Stimulated activated naive B cell treated with anti-CD40 and anti-IgM and Interleukin-4, amounts not matched to agents 10 μg/mL and 1 μg/mL and 100 μg/mL, for 72 hours (primary cell): ENCODE measurements at regions not wholly inside any gene's neighbourhood (a gene's known extent, or its start where the extent isn't known, plus 50 kb on each side); places are given as distances from the start of the nearest gene placed in this dataset.

Experiments used
- ATAC-seq, 2 donors: fragments of 150-1000 bp; cut with Tn5 transposase; replicated peaks; 2 replicates each; pipeline ENCODE4 v1.10.0; 2021; ENCODE audit warnings: moderate library complexity in 1 of 2
- DNase-seq: peaks from one replicate; pipeline ENCODE4 v3.0.0; 2021
- H3K27ac Mint-ChIP-seq: one replicate; pipeline ENCODE4 v1.8.0; 2022; ENCODE audit warnings: mild to moderate bottlenecking, mixed read lengths
- H3K27me3 Mint-ChIP-seq, 2 donors: one replicate each; pipeline ENCODE4 v1.8.0; 2022; ENCODE audit warnings: mixed read lengths in 2 of 2
- H3K36me3 Mint-ChIP-seq, 2 donors: one replicate each; pipeline ENCODE4 v1.8.0; 2022; ENCODE audit warnings: mixed read lengths in 2 of 2, mild to moderate bottlenecking in 1 of 2
- H3K4me1 Mint-ChIP-seq, 2 donors: one replicate each; pipeline ENCODE4 v1.8.0; 2022; ENCODE audit warnings: mixed read lengths in 2 of 2, mild to moderate bottlenecking in 1 of 2
- H3K4me3 Mint-ChIP-seq, 2 donors: one replicate each; pipeline ENCODE4 v1.8.0; 2022; ENCODE audit warnings: mild to moderate bottlenecking in 2 of 2, mixed read lengths in 2 of 2, moderate library complexity in 1 of 2
- H3K9me3 Mint-ChIP-seq, 2 donors: one replicate each; pipeline ENCODE4 v1.8.0; 2022; ENCODE audit warnings: mixed read lengths in 2 of 2, mild to moderate bottlenecking in 1 of 2

GRCh38 chr11:131033151-131033651 is 116.9 kb upstream of the SNX19 start:
- Mint-ChIP-seq H3K9me3 (peaks cover 2 to 8% of the 10 kb centered on the region in 2 donors), H3K27ac (no peak overlapping the region), H3K36me3 (no peaks in the 10 kb centered on the region), H3K27me3 (no peaks in the 10 kb centered on the region), H3K4me1 (no peaks in the 10 kb centered on the region), H3K4me3 (no peak overlapping the region)
- no peak for DNase-seq
- no peak for ATAC-seq

GRCh38 chr11:131036514-131036913 is 120.2 kb upstream of the SNX19 start:
- DNase-seq (no peak), ATAC-seq (no peak)
- Mint-ChIP-seq H3K9me3 (peaks cover 4 to 8% of the 10 kb centered on the region in 2 donors), H3K27me3 (peaks cover 4 to 15% of the 10 kb centered on the region in 2 donors), H3K27ac (no peak overlapping the region), H3K36me3 (no peaks in the 10 kb centered on the region), H3K4me1 (no peaks in the 10 kb centered on the region), H3K4me3 (no peak overlapping the region)

- H3K4me1 Mint-ChIP-seq, result no peaks in the 10 kb centered on the region
- DNase-seq (no peak), ATAC-seq (no peak)
Measured at GRCh38 chr11:131037873-131038272, 121.6 kb upstream of the SNX19 start.

GRCh38 chr11:131038597-131038996 is 122.3 kb upstream of the SNX19 start:
- DNase-seq, result no peak
- peak in 1 of 2 donors; percentile 38 for ATAC-seq
- Mint-ChIP-seq H3K36me3 (no peaks in the 10 kb centered on the region), H3K9me3 (peaks cover 4% of the 10 kb centered on the region in 2 donors), H3K27ac (no peak overlapping the region), H3K27me3 (peaks cover 4 to 15% of the 10 kb centered on the region in 2 donors), H3K4me1 (no peaks in the 10 kb centered on the region), H3K4me3 (no peak overlapping the region)

More at GRCh38 chr11:131037873-131038272, 121.6 kb upstream of the SNX19 start:
- Mint-ChIP-seq H3K4me3 (no peak overlapping the region), H3K27ac (no peak overlapping the region), H3K9me3 (peaks cover 4 to 8% of the 10 kb centered on the region in 2 donors), H3K36me3 (no peaks in the 10 kb centered on the region), H3K27me3 (peaks cover 4 to 15% of the 10 kb centered on the region in 2 donors)

GRCh38 chr11:131041331-131042040 is 125.2 kb upstream of the SNX19 start:
- no peaks in the 10 kb centered on the region for H3K4me1 Mint-ChIP-seq
- ATAC-seq (no peak), DNase-seq (no peak)
- no peak overlapping the region for H3K27ac Mint-ChIP-seq
- peaks cover 0 to 2% of the 10 kb centered on the region in 2 donors for H3K9me3 Mint-ChIP-seq
- peaks cover 4 to 15% of the 10 kb centered on the region in 2 donors for H3K27me3 Mint-ChIP-seq
- H3K4me3 Mint-ChIP-seq, result no peak overlapping the region
- no peaks in the 10 kb centered on the region for H3K36me3 Mint-ChIP-seq

GRCh38 chr11:131042041-131042390 is 125.7 kb upstream of the SNX19 start:
- Mint-ChIP-seq H3K4me1 (no peaks in the 10 kb centered on the region), H3K36me3 (no peaks in the 10 kb centered on the region), H3K27ac (no peak overlapping the region), H3K9me3 (peaks cover 3 to 5% of the 10 kb centered on the region in 2 donors), H3K4me3 (no peak overlapping the region), H3K27me3 (peaks cover 4 to 15% of the 10 kb centered on the region in 2 donors)
- ATAC-seq, result no peak
- no peak for DNase-seq

GRCh38 chr11:131043251-131043650 is 127.0 kb upstream of the SNX19 start:
- Mint-ChIP-seq H3K36me3 (no peaks in the 10 kb centered on the region), H3K27me3 (peaks cover 4 to 14% of the 10 kb centered on the region in 2 donors), H3K9me3 (peaks cover 3 to 5% of the 10 kb centered on the region in 2 donors), H3K27ac (no peak overlapping the region), H3K4me1 (no peaks in the 10 kb centered on the region), H3K4me3 (no peak overlapping the region)
- ATAC-seq (no peak), DNase-seq (no peak)

- H3K36me3 Mint-ChIP-seq, result no peaks in the 10 kb centered on the region
- DNase-seq (no peak), ATAC-seq (no peak)
- H3K9me3 Mint-ChIP-seq, result peaks cover 3% of the 10 kb centered on the region in 2 donors
- H3K27ac Mint-ChIP-seq, result no peak overlapping the region
- H3K4me1 Mint-ChIP-seq, result no peaks in the 10 kb centered on the region
- H3K27me3 Mint-ChIP-seq, result peaks cover 0 to 5% of the 10 kb centered on the region in 2 donors
- no peak overlapping the region for H3K4me3 Mint-ChIP-seq
Measured at GRCh38 chr11:131044851-131045250, 128.6 kb upstream of the SNX19 start.

- H3K27ac Mint-ChIP-seq, result no peak overlapping the region
- no peak for DNase-seq
- H3K9me3 Mint-ChIP-seq, result no peaks in the 10 kb centered on the region
- no peaks in the 10 kb centered on the region for H3K27me3 Mint-ChIP-seq
- no peak for ATAC-seq
- H3K4me3 Mint-ChIP-seq, result no peak overlapping the region
- H3K36me3 Mint-ChIP-seq, result no peaks in the 10 kb centered on the region
- H3K4me1 Mint-ChIP-seq, result no peaks in the 10 kb centered on the region
Measured at GRCh38 chr11:131052367-131052766, 136.1 kb upstream of the SNX19 start.

- Mint-ChIP-seq H3K9me3 (peaks cover 0 to 1% of the 10 kb centered on the region in 2 donors), H3K36me3 (no peaks in the 10 kb centered on the region), H3K4me3 (no peak overlapping the region), H3K27me3 (peaks cover 0 to 5% of the 10 kb centered on the region in 2 donors), H3K4me1 (no peaks in the 10 kb centered on the region), H3K27ac (no peak overlapping the region)
- DNase-seq, result no peak
- no peak for ATAC-seq
Measured at GRCh38 chr11:131056036-131056435, 139.8 kb upstream of the SNX19 start.

- Mint-ChIP-seq H3K36me3 (no peaks in the 10 kb centered on the region), H3K27ac (no peak overlapping the region), H3K4me1 (no peaks in the 10 kb centered on the region), H3K4me3 (no peak overlapping the region), H3K9me3 (peaks cover 0 to 1% of the 10 kb centered on the region in 2 donors), H3K27me3 (peaks cover 0 to 5% of the 10 kb centered on the region in 2 donors)
- DNase-seq (no peak), ATAC-seq (no peak)
Measured at GRCh38 chr11:131063638-131064037, 147.4 kb upstream of the SNX19 start.

GRCh38 chr11:131064373-131064991 is 148.2 kb upstream of the SNX19 start:
- Mint-ChIP-seq H3K27me3 (peaks cover 0 to 5% of the 10 kb centered on the region in 2 donors), H3K4me3 (no peak overlapping the region), H3K9me3 (no peaks in the 10 kb centered on the region), H3K36me3 (no peaks in the 10 kb centered on the region), H3K27ac (no peak overlapping the region), H3K4me1 (no peaks in the 10 kb centered on the region)
- peak; percentile 52 to 73 for ATAC-seq
- DNase-seq, result peak; percentile 4

- H3K27me3 Mint-ChIP-seq, result peaks cover 0 to 5% of the 10 kb centered on the region in 2 donors
- no peak for DNase-seq
- H3K27ac Mint-ChIP-seq, result no peak overlapping the region
- no peaks in the 10 kb centered on the region for H3K36me3 Mint-ChIP-seq
- no peak for ATAC-seq
- H3K9me3 Mint-ChIP-seq, result no peaks in the 10 kb centered on the region
- no peak overlapping the region for H3K4me3 Mint-ChIP-seq
- no peaks in the 10 kb centered on the region for H3K4me1 Mint-ChIP-seq
Measured at GRCh38 chr11:131065435-131066413, 149.4 kb upstream of the SNX19 start.

- no peak overlapping the region for H3K4me3 Mint-ChIP-seq
- H3K27ac Mint-ChIP-seq, result no peak overlapping the region
- no peaks in the 10 kb centered on the region for H3K4me1 Mint-ChIP-seq
- H3K27me3 Mint-ChIP-seq, result peaks cover 0 to 5% of the 10 kb centered on the region in 2 donors
- H3K36me3 Mint-ChIP-seq, result no peaks in the 10 kb centered on the region
- DNase-seq, result no peak
- H3K9me3 Mint-ChIP-seq, result no peaks in the 10 kb centered on the region
- no peak for ATAC-seq
Measured at GRCh38 chr11:131066551-131066950, 150.3 kb upstream of the SNX19 start.
